ENCODE measurements at regions not wholly inside any gene's neighbourhood (a gene's known extent, or its start where the extent isn't known, plus 50 kb on each side); places are given as distances from the start of the nearest gene placed in this dataset.

GRCh38 chr7:42831006-42831717, 80.7 kb downstream of the C7orf25 start:
- H3K27ac ChIP-seq (ENCODE audit: low read depth, low read length): no peak overlapping the region
- CTCF ChIA-PET: interaction anchor here (0.7 to 4.3 kb wide), 11 partner anchors 10 to 890 kb away, joined by 3 to 30 read pairs (median 5); no protein-coding TSS in a partner anchor
- no peaks in the 10 kb centered on the region for H3K9me3 ChIP-seq (ENCODE audit: control insufficient read depth, insufficient read depth, low read length)
- no peak for DNase-seq (ENCODE audit: low read depth, low spot score)
- H3K27me3 ChIP-seq (ENCODE audit: control insufficient read depth, insufficient read depth, low read length): peaks cover 3% of the 10 kb centered on the region
- POLR2A ChIA-PET: interaction anchor here (1.0 kb wide), 1 partner anchor 888 kb away, joined by 3 read pairs; no protein-coding TSS in a partner anchor
- TF ChIP-seq CTCF (IDR thresholded peaks at IDR 0.05; ENCODE audit: low read depth, low read length): no peak
- H3K4me3 ChIP-seq (ENCODE audit: low read depth, low read length): no peak overlapping the region

- DNase-seq (ENCODE audit: low read depth, low spot score): no peak
- no peak for TF ChIP-seq CTCF (IDR thresholded peaks at IDR 0.05; ENCODE audit: low read depth, low read length)
- Histone ChIP-seq H3K9me3 (ENCODE audit: control insufficient read depth, insufficient read depth, low read length) (no peaks in the 10 kb centered on the region), H3K27me3 (ENCODE audit: control insufficient read depth, insufficient read depth, low read length) (no peaks in the 10 kb centered on the region), H3K27ac (ENCODE audit: low read depth, low read length) (no peak overlapping the region), H3K4me3 (ENCODE audit: low read depth, low read length) (no peak overlapping the region)
- CTCF ChIA-PET: no interaction called here
- POLR2A ChIA-PET: no interaction called here
Measured at GRCh38 chr7:42812779-42813178, 99.1 kb downstream of the C7orf25 start.

- Histone ChIP-seq H3K27me3 (ENCODE audit: control insufficient read depth, insufficient read depth, low read length) (no peaks in the 10 kb centered on the region), H3K27ac (ENCODE audit: low read depth, low read length) (no peak overlapping the region), H3K4me3 (ENCODE audit: low read depth, low read length) (no peak overlapping the region), H3K9me3 (ENCODE audit: control insufficient read depth, insufficient read depth, low read length) (no peaks in the 10 kb centered on the region)
- ChIA-PET CTCF (no interaction called here), POLR2A (no interaction called here)
- no peak for TF ChIP-seq CTCF (IDR thresholded peaks at IDR 0.05; ENCODE audit: low read depth, low read length)
- DNase-seq (ENCODE audit: low read depth, low spot score): no peak
Measured at GRCh38 chr7:42805601-42806000, 106.3 kb downstream of the C7orf25 start.

GRCh38 chr7:42794673-42795072, 117.2 kb downstream of the C7orf25 start:
- Histone ChIP-seq H3K27me3 (ENCODE audit: control insufficient read depth, insufficient read depth, low read length) (no peaks in the 10 kb centered on the region), H3K9me3 (ENCODE audit: control insufficient read depth, insufficient read depth, low read length) (no peaks in the 10 kb centered on the region), H3K27ac (ENCODE audit: low read depth, low read length) (no peak overlapping the region), H3K4me3 (ENCODE audit: low read depth, low read length) (no peak overlapping the region)
- no peak for TF ChIP-seq CTCF (IDR thresholded peaks at IDR 0.05; ENCODE audit: low read depth, low read length)
- CTCF ChIA-PET: no interaction called here
- POLR2A ChIA-PET: no interaction called here
- no peak for DNase-seq (ENCODE audit: low read depth, low spot score)

GRCh38 chr7:42792841-42793240, 119.0 kb downstream of the C7orf25 start:
- Histone ChIP-seq H3K4me3 (ENCODE audit: low read depth, low read length) (no peak overlapping the region), H3K27ac (ENCODE audit: low read depth, low read length) (no peak overlapping the region), H3K27me3 (ENCODE audit: control insufficient read depth, insufficient read depth, low read length) (no peaks in the 10 kb centered on the region), H3K9me3 (ENCODE audit: control insufficient read depth, insufficient read depth, low read length) (no peaks in the 10 kb centered on the region)
- CTCF ChIA-PET: no interaction called here
- POLR2A ChIA-PET: no interaction called here
- TF ChIP-seq CTCF (IDR thresholded peaks at IDR 0.05; ENCODE audit: low read depth, low read length): no peak
- DNase-seq (ENCODE audit: low read depth, low spot score): no peak
